WERI-Rb-1 (cell line): ENCODE measurements at regions not wholly inside any gene's neighbourhood (a gene's known extent, or its start where the extent isn't known, plus 50 kb on each side); places are given as distances from the start of the nearest gene placed in this dataset.

Source experiments
- DNase-seq: peaks from one replicate; pipeline ENCODE4 v3.0.0-alpha.2; 2020
- H3K27ac ChIP-seq: fragments of 250-450 bp; sonication (Bioruptor Pico); 2 replicates; pipeline ENCODE4 v1.5.1; 2020; ENCODE audit warnings: mild to moderate bottlenecking, moderate library complexity
- H3K27me3 ChIP-seq: fragments of 250-450 bp; sonication (Bioruptor Pico); 2 replicates; pipeline ENCODE4 v1.5.1; 2021; ENCODE audit warnings: mild to moderate bottlenecking, low read depth, moderate library complexity; ENCODE audit not compliant: insufficient read depth, severe bottlenecking
- H3K36me3 ChIP-seq: fragments of 250-450 bp; sonication (Bioruptor Pico); 2 replicates; pipeline ENCODE4 v1.5.1; 2020; ENCODE audit warnings: mild to moderate bottlenecking, moderate library complexity
- H3K4me3 ChIP-seq: 2 replicates; pipeline ENCODE4 v1.5.1; 2011; ENCODE audit warnings: low read depth, mild to moderate bottlenecking, control low read depth, low read length
- H3K9me3 ChIP-seq: fragments of 250-450 bp; sonication (Bioruptor Pico); 2 replicates; pipeline ENCODE4 v1.5.1; 2021; ENCODE audit warnings: mild to moderate bottlenecking, moderate library complexity; ENCODE audit not compliant: severe bottlenecking
- CTCF ChIP-seq: IDR thresholded peaks from 2 replicates; pipeline ENCODE4 v1.5.1; 2011; ENCODE audit warnings: low read depth, mild to moderate bottlenecking, control low read depth, inconsistent platforms, low read length

GRCh38 chr6:118761645-118762044, 110.3 kb upstream of the CEP85L start:
- no peaks in the 10 kb centered on the region for H3K9me3 ChIP-seq
- H3K27ac ChIP-seq: no peak overlapping the region
- no peak overlapping the region for H3K4me3 ChIP-seq
- TF ChIP-seq CTCF: no peak
- DNase-seq: no peak
- H3K27me3 ChIP-seq: no peaks in the 10 kb centered on the region
- no peaks in the 10 kb centered on the region for H3K36me3 ChIP-seq

- Histone ChIP-seq H3K27me3 (no peaks in the 10 kb centered on the region), H3K27ac (no peak overlapping the region), H3K36me3 (no peaks in the 10 kb centered on the region), H3K9me3 (no peaks in the 10 kb centered on the region), H3K4me3 (no peak overlapping the region)
- TF ChIP-seq CTCF: no peak
- DNase-seq: no peak
These were observed 107.6 kb upstream of the CEP85L start for GRCh38 chr6:118758946-118759345.

GRCh38 chr6:118755941-118756646, 104.7 kb upstream of the CEP85L start:
- H3K4me3 ChIP-seq: no peak overlapping the region
- H3K27ac ChIP-seq: no peak overlapping the region
- no peaks in the 10 kb centered on the region for H3K27me3 ChIP-seq
- DNase-seq: no peak
- H3K36me3 ChIP-seq: no peaks in the 10 kb centered on the region
- TF ChIP-seq CTCF: no peak
- H3K9me3 ChIP-seq: no peaks in the 10 kb centered on the region

GRCh38 chr6:118752803-118753202, 101.4 kb upstream of the CEP85L start:
- Histone ChIP-seq H3K27ac (no peak overlapping the region), H3K36me3 (no peaks in the 10 kb centered on the region), H3K9me3 (no peaks in the 10 kb centered on the region), H3K4me3 (no peak overlapping the region), H3K27me3 (no peaks in the 10 kb centered on the region)
- no peak for DNase-seq
- TF ChIP-seq CTCF: no peak

GRCh38 chr6:118751072-118751471, 99.7 kb upstream of the CEP85L start:
- TF ChIP-seq CTCF: no peak
- H3K36me3 ChIP-seq: no peaks in the 10 kb centered on the region
- H3K27me3 ChIP-seq: no peaks in the 10 kb centered on the region
- DNase-seq: no peak
- no peaks in the 10 kb centered on the region for H3K9me3 ChIP-seq
- no peak overlapping the region for H3K4me3 ChIP-seq
- H3K27ac ChIP-seq: no peak overlapping the region

GRCh38 chr6:118750143-118750542, 98.8 kb upstream of the CEP85L start:
- no peak for TF ChIP-seq CTCF
- Histone ChIP-seq H3K27me3 (no peaks in the 10 kb centered on the region), H3K9me3 (no peaks in the 10 kb centered on the region), H3K27ac (no peak overlapping the region), H3K4me3 (no peak overlapping the region), H3K36me3 (no peaks in the 10 kb centered on the region)
- no peak for DNase-seq
